Lower leg skin (tissue), 4 donors: ENCODE measurements at regions not wholly inside any gene's neighbourhood (a gene's known extent, or its start where the extent isn't known, plus 50 kb on each side); places are given as distances from the start of the nearest gene placed in this dataset.

Experiments
- DNase-seq, 2 donors: peaks; one replicate each; pipeline ENCODE4 v3.0.0-alpha.2; 2019; ENCODE audit warnings: low spot score in 2 of 2
- H3K4me3 ChIP-seq: fragments of 200-600 bp; sonication (generic); 2 replicates; pipeline ENCODE4 v1.5.1; 2017; ENCODE audit warnings: mild to moderate bottlenecking, low read depth; ENCODE audit not compliant: poor library complexity, severe bottlenecking
- CTCF ChIP-seq, 3 donors: fragments of 450-650 bp; IDR thresholded peaks; one replicate each; pipeline ENCODE4 v1.5.1; 2016; ENCODE audit warnings: antibody characterized with exemption in 3 of 3, mild to moderate bottlenecking in 3 of 3, moderate library complexity in 2 of 3
- POLR2A ChIP-seq, 2 donors: fragments of 450-650 bp; IDR thresholded peaks; one replicate each; pipeline ENCODE4 v1.6.1; 2016 to 2017; ENCODE audit warnings: antibody characterized with exemption in 2 of 2, mild to moderate bottlenecking in 1 of 2, moderate library complexity in 1 of 2
- WGBS, 2 donors: methylation state at CpG; one replicate each; pipeline ENCODE4 v1.1.5; 2018; 5-methylcytosine and 5-hydroxymethylcytosine counted together
- intact Hi-C: fragments of 100-400 bp; cut with DNase I; formaldehyde crosslinking; loops from one replicate; pipeline ENCODE4 v1.15.0; 2023; ENCODE audit warnings: low total_unique reads

- WGBS, 2 donors: 90 to 95% methylated on average over 10 of the region's 10 CpGs
- TF ChIP-seq POLR2A (IDR thresholded peaks at IDR 0.05): no peak
- no peak overlapping the region for H3K4me3 ChIP-seq
- DNase-seq: peak in 1 of 2 donors; percentile 32
- intact Hi-C loops: no loop called here
These were observed 54.8 kb upstream of the USP1 start for GRCh38 chr1:62381831-62382657.

- no peak for DNase-seq
- WGBS, 2 donors: 66 to 74% methylated on average over 2 of the region's 2 CpGs
- TF ChIP-seq POLR2A (IDR thresholded peaks at IDR 0.05): no peak
- TF ChIP-seq CTCF (IDR thresholded peaks at IDR 0.05): no peak
- intact Hi-C loops: no loop called here
- no peak overlapping the region for H3K4me3 ChIP-seq
These were observed 54.2 kb upstream of the USP1 start for GRCh38 chr1:62382658-62382955.

- TF ChIP-seq POLR2A (IDR thresholded peaks at IDR 0.05): no peak
- TF ChIP-seq CTCF (IDR thresholded peaks at IDR 0.05): no peak
- no peak overlapping the region for H3K4me3 ChIP-seq
- 63 to 66% methylated on average over 7 of the region's 7 CpGs for WGBS, 2 donors
- DNase-seq: peak in 1 of 2 donors; percentile 26
- intact Hi-C loops: no loop called here
These were observed 52.4 kb upstream of the USP1 start for GRCh38 chr1:62384276-62385005.

- peak in 1 of 2 donors; percentile 62 for DNase-seq
- 87 to 91% methylated on average over 5 of the region's 5 CpGs for WGBS, 2 donors
- no peak overlapping the region for H3K4me3 ChIP-seq
- intact Hi-C loops: no loop called here
- TF ChIP-seq POLR2A (IDR thresholded peaks at IDR 0.05) (no peak), CTCF (IDR thresholded peaks at IDR 0.05) (no peak)
These were observed 50.9 kb upstream of the USP1 start for GRCh38 chr1:62385923-62386322.

GRCh38 chr1:62386351-62387121 is 50.3 kb upstream of the USP1 start:
- TF ChIP-seq POLR2A (IDR thresholded peaks at IDR 0.05) (no peak), CTCF (IDR thresholded peaks at IDR 0.05) (no peak)
- intact Hi-C loops: no loop called here
- DNase-seq: no peak
- no peak overlapping the region for H3K4me3 ChIP-seq
- WGBS, 2 donors: 55 to 56% methylated on average over 3 of the region's 3 CpGs
